LHCN-M2 (cell line): ENCODE measurements at regions not wholly inside any gene's neighbourhood (a gene's known extent, or its start where the extent isn't known, plus 50 kb on each side); places are given as distances from the start of the nearest gene placed in this dataset.
A peak's percentile ranks its signal among the peaks of the same experiment; 100 is the strongest.

ENCODE experiments used
- DNase-seq: peaks from one replicate; pipeline ENCODE4 v3.0.0-alpha.2; 2012; ENCODE audit warnings: low read depth

- DNase-seq: no peak
These were observed 73.3 kb downstream of the RFC3 start for GRCh38 chr13:33891196-33891742.

DNA sequence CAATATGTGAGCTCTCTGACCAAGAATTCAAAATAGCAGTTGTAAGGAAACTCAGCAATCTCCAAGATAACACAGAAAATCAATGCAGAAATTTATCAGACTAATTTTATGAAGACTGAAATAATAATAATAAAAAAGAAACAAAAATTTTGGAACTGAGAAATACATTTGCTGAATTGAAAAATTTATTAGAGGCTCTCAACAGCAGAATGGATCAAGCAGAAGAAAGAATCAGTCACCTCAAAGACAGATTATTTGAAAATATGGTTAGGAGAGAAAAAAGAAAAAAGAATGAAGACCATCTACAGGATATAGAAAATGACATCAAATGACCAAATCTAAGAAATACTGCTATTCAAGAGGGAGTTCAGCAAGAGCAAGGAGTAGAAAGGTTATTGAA is 75.6 kb downstream of the RFC3 start:
- no peak for DNase-seq

GRCh38 chr13:33904431-33904830 is 86.5 kb downstream of the RFC3 start:
- no peak for DNase-seq

DNA sequence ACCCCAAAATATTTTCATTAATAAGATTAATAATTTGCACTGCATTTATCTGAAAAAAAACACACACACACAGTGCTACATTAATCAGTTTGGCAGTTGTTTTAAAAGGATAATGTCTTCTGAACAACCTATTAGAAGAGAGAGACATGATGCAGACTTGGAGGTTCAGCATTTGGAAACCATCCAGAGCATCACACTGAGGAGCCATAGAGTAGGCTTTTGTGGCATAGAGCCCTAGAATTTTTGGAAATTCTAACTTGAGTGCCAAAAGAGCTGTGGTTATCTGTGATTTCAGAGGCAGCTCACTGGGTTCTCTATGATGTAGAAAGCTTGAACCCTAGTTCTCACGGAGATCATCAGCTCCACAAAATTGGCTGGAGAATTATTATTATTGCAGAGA is 90.2 kb downstream of the RFC3 start:
- no peak for DNase-seq

DNA sequence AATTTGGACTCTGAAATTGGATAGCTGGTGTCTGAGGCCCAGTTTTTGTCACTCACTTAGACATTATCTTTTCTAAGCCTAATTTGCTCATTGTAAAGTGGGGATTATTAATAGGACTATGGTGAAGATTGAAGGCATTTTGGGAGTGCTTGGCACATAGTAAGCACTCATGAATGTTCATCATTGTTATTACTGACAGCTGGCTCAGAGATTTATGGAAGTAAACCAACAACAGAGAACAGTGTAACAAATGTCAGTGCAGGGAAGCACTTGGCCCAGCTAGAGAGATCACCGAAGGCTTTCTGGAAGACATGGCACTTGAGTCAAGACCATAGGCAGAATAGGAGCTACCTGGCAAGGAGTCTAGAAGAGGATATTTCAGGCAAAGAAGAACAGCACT is 92.3 kb downstream of the RFC3 start:
- DNase-seq: no peak

DNA sequence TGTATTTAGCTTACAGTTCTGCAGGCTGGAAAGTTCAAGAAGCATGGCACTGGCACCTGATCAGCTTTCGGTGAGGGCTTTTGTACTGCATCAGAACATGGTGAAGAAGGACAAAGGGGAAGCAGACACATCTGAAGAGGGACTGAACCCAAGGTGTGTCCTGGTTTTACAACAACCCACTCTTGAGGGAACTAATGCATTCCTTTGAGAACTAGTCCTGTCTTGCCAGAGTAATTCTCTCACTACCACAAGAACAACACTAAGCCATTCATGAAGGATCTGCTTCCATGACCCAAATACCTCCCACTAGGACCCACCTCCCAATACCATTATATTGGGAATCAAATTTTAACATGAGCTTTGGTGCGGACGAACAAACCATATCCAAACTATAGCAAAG is 93.6 kb downstream of the RFC3 start:
- no peak for DNase-seq

- DNase-seq: no peak
These were observed 95.9 kb downstream of the RFC3 start for GRCh38 chr13:33913829-33914228.

DNA sequence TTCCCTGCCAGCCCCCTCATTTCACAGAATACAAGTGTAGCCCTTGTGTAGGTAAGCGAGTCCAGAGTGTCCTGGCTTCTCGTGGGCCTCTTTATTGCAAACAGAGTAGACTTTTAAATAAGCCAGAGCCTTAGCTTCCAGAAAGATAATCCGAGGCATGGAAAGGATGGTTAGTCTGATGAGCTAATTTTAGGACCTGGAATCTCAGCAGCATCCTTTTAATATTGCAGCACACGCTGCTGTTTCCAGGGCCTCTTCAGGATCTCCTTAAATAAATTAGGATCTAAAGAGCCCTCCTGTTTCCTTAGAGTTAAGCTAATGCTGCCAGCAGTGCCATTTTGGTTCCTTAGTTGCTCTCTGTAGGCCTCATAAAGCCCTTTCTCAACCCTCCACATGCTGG is 99.2 kb downstream of the RFC3 start:
- DNase-seq: no peak

DNA sequence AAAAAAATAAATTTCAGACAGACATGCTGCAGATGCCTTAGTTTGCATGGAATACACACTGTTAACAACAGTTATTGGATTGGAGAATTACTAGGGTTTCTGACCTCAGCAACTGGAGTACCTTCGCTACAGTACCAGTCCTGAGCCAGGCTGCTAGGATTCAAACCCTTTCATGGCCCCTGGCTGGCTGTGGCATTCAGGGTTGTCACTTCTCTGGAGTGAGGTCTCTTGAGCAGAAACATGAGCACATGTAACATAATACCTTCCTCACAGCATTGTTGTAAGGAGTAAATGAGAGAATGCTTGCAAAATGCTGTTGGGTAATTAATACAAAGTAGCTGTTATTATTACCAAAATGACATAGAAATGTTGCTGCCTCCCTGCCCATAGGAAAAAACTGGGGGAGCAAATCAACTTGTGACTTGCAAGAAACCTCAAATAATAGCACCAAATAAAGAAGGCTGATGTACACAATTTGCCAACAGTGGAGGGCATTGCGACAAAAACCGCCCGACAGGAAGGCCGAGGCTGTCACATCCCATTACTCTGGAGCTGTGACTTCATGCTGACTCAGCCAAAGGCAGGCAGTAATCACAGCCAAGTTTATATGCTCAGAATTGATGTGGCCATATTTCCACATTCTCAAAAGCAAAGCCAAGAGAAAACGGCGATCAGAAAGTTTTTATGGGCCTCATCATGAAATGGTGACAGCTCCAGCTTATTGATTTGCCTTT is 100.4 kb downstream of the RFC3 start:
- DNase-seq: peak; percentile 84

- DNase-seq: no peak
These were observed 101.2 kb downstream of the RFC3 start for GRCh38 chr13:33919120-33919519.

DNA sequence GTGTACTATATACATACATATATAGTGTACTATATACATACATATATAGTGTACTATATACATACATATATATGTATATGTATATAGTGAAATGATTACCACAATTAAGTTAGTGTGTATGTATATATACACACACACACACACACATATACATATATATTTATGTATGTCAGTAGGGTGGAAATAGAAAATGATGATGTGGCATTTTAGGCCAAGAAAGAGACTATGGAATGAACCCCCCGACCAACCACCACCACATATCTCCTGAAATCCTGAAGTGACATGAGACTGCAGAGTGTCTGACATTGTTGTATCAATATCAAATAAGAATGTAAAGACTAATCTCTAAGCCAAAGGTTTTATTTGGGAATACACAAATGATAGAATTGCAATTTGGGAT is 107.6 kb downstream of the RFC3 start:
- no peak for DNase-seq

DNA sequence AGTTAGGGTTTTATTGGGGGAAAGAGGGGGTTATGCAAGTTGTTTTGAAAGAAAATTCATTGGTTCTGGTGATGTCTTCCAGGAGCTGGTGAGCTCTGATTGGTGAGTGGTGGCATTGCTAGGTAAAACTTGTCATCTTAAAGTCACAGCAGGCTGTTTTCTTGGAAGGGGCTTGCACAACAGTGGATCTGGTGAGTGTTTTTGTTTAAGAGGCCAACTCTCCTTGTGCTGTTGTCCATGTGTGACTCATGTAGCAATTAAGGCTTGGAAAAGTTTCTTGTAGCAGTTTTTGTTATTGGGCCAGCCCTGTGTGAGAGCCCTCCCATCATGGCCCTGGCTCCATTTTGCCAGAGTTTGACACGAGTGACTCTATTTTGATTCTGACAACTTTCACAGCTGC is 109.4 kb downstream of the RFC3 start:
- peak; percentile 74 for DNase-seq

DNA sequence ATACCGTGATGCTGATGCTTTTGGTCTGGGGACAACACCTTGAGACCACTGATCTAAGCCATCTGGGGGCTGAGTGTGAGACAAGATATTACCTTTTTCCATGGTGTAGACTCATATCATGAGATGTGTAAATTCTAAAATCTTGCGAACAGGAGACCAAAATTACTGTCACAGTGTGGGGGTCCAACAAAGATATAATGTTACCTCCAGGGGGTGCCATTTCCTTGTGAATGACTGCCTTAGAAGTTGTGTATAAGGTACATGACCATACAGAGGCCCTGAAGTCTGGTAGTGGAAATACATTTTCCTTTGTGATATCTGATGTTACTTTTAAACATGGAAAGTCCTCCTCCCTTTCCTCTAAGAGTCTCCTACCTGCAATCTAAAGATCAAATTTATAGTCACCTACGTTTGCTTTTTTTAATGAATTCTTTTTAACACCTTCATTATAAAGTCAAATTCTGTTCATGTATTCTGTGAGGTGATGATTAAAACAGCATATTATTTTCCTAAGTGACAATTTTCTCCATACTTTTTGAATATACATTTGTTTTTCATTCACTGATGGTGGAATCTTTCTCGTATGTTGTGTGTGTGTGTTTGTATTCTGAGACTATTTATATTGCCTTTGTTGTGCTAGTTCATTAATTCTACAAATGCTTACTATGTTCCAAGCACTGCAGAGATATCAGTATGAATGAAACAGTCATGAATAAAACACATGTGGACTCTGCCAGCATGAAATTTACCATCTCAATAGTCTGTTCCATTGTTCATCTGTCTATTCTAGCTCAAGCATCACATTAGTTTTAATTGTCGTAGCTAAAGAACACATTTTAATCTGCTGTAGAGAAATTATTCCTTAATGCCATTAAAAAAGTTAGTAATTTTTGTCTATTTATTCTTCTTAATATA is 113.7 kb downstream of the RFC3 start:
- DNase-seq: peak; percentile 61

DNA sequence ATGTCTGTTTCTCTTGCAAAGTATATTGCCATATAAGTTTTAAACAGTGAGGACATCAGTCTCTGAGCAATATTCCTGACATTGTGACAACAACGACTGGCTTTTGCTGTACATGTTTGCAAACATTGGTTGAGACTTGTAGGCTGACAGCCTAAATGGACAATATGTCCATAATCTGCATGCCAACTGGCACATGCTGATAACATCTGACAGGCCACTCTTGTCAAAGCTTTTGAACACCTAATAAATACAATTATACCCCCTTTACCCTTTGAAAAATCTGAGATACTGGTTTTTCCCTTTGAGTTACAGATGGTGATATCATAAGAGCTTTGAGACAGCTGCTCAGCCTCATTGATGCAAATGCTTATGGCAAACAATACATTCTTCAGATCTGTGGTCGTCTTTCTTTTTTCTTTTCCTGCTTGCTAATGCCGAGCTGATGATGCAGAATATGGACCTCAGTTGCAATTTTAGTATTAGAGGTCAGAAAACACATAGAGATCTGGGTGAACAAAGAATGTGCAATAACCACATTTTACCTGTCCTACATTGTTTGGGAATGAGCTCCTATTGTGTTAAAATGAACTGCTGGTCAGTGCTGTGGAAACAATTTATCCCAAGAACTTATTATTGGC is 114.9 kb downstream of the RFC3 start:
- DNase-seq: no peak

- DNase-seq: no peak
These were observed 115.9 kb downstream of the RFC3 start for GRCh38 chr13:33933810-33934209.

DNA sequence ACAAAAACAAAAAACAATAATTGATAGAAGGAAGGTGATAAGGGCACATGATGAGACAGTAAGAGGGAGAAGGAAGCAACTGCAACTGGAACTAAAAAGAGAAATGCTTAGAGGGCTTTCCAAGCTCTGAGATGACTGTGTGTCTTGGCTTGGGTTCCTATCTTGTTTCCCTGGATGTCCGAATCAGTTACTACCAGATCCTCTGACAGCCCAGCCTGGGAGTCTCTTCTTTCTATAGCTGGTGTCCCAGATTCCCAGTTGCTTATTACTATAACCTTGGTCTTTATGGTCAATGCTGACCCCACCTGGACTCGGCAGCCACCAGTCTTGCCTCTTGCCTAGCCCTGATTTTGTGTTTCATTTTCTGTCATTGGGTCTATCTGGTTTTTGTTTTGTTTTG is 116.4 kb downstream of the RFC3 start:
- no peak for DNase-seq

DNA sequence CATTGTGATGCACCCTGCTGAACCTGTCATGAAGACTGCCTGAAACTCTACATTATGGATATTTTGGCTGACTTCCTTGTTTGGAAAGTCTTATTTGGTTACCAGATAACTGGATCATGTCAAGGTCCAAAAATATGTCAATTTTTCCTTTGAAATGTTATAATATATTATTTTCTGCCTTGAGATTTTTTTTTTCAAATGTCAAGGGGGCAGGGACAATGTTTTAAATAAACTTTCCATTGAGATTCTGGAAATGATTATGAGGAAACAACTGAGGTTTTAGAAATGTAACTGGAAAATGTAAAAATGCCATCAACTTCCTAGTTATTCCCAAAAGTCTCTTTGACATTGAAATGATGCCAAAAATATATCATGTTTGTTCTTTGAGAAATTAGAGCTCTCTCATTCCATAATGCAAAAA is 117.0 kb downstream of the RFC3 start:
- no peak for DNase-seq

GRCh38 chr13:33935969-33936368 is 118.0 kb downstream of the RFC3 start:
- no peak for DNase-seq

- DNase-seq: no peak
These were observed 119.6 kb downstream of the RFC3 start for GRCh38 chr13:33937373-33938098.

GRCh38 chr13:33940256-33940655 is 122.3 kb downstream of the RFC3 start:
- DNase-seq: no peak

GRCh38 chr13:33940898-33941297 is 122.9 kb downstream of the RFC3 start:
- DNase-seq: peak; percentile 24
